GM23248 (cell line): ENCODE measurements at regions not wholly inside any gene's neighbourhood (a gene's known extent, or its start where the extent isn't known, plus 50 kb on each side); places are given as distances from the start of the nearest gene placed in this dataset.

ENCODE experiments used
- DNase-seq: peaks from one replicate; pipeline ENCODE4 v3.0.0-alpha.2; 2015
- H2AFZ ChIP-seq: fragments of 200-600 bp; sonication (generic); 2 replicates; pipeline ENCODE4 v1.6.1; 2016; ENCODE audit warnings: antibody characterized with exemption
- H3F3A ChIP-seq: fragments of 200-600 bp; sonication (generic); 2 replicates; pipeline ENCODE4 v1.6.1; 2016; ENCODE audit warnings: mild to moderate bottlenecking, antibody characterized with exemption, mixed run types; ENCODE audit not compliant: insufficient read depth
- H3K27ac ChIP-seq: fragments of 200-600 bp; sonication (generic); 2 replicates; pipeline ENCODE4 v1.5.1; 2016; ENCODE audit warnings: mild to moderate bottlenecking
- H3K27me3 ChIP-seq: fragments of 200-600 bp; sonication (generic); replicated peaks from 2 replicates; pipeline ENCODE4 v1.6.1; 2016; ENCODE audit warnings: mild to moderate bottlenecking; ENCODE audit not compliant: insufficient read depth
- H3K36me3 ChIP-seq: fragments of 200-600 bp; sonication (generic); 2 replicates; pipeline ENCODE4 v1.6.1; 2016; ENCODE audit warnings: low read depth, mild to moderate bottlenecking
- H3K4me1 ChIP-seq: fragments of 200-600 bp; sonication (generic); 2 replicates; pipeline ENCODE4 v1.6.1; 2016; ENCODE audit warnings: mild to moderate bottlenecking; ENCODE audit not compliant: insufficient read depth
- H3K4me2 ChIP-seq: fragments of 200-600 bp; sonication (generic); one replicate; pipeline ENCODE4 v1.6.1; 2016; ENCODE audit warnings: mild to moderate bottlenecking; ENCODE audit not compliant: unreplicated experiment
- H3K4me3 ChIP-seq: fragments of 200-600 bp; sonication (generic); 2 replicates; pipeline ENCODE4 v1.5.1; 2016; ENCODE audit warnings: mild to moderate bottlenecking
- H3K79me2 ChIP-seq: fragments of 200-600 bp; sonication (generic); 2 replicates; pipeline ENCODE4 v1.6.1; 2016; ENCODE audit warnings: mild to moderate bottlenecking; ENCODE audit not compliant: insufficient read depth
- H3K9ac ChIP-seq: fragments of 200-600 bp; sonication (generic); 2 replicates; pipeline ENCODE4 v1.6.1; 2016; ENCODE audit warnings: mild to moderate bottlenecking
- H3K9me2 ChIP-seq: fragments of 200-600 bp; sonication (generic); 2 replicates; pipeline ENCODE4 v1.6.1; 2016; ENCODE audit warnings: mixed run types, mild to moderate bottlenecking, moderate library complexity; ENCODE audit not compliant: insufficient read depth
- H3K9me3 ChIP-seq: fragments of 200-600 bp; sonication (generic); one replicate; pipeline ENCODE4 v1.6.1; 2017; ENCODE audit warnings: low read depth
- H4K20me1 ChIP-seq: fragments of 200-600 bp; sonication (generic); 2 replicates; pipeline ENCODE4 v1.6.0; 2016; ENCODE audit not compliant: insufficient read depth
- EZH2 ChIP-seq: fragments of 200-600 bp; sonication (generic); IDR thresholded peaks from 2 replicates; pipeline ENCODE4 v1.6.1; 2018; ENCODE audit warnings: antibody characterized with exemption, mild to moderate bottlenecking; ENCODE audit not compliant: insufficient read depth, poor library complexity, severe bottlenecking
- EZH2phosphoT487 ChIP-seq: fragments of 200-600 bp; sonication (generic); IDR thresholded peaks from 2 replicates; pipeline ENCODE4 v1.6.1; 2018; ENCODE audit warnings: antibody characterized with exemption, moderate library complexity, mild to moderate bottlenecking, low read depth; ENCODE audit not compliant: insufficient read depth
- WGBS, 2 experiments: methylation state at CpG; one replicate each; pipeline ENCODE4 v1.1.6; 2015 to 2017; ENCODE audit warnings: low lambda C conversion rate in 2 of 2, low coverage in 1 of 2; ENCODE audit errors: missing lambda C conversion rate in 2 of 2; 5-methylcytosine and 5-hydroxymethylcytosine counted together
- in situ Hi-C: fragments of 300-500 bp; cut with MboI; formaldehyde crosslinking; loops from 2 replicates; pipeline ENCODE4 v1.15.0; 2020

DNA sequence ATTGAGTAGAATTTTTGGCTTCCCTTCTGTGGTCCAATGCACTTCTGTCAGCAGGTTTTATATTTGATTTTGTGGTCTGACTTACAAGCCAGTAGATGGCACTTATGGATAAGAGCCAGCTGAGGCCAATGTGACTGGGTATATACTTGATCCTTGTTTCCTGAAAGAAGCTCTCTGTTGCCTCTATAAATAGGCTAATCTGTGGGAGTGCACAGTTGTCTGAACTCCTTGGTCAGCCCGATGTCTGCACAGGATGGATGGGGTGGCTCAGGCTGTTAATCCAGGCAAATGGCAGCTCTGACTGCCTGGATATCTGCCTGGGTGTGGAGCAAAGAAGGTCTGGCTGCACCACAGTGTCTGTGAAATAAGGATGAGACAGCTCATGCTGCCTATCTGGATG is 1183.7 kb upstream of the PRMT6 start:
- H3F3A ChIP-seq, result no peaks in the 10 kb centered on the region
- no peaks in the 10 kb centered on the region for H4K20me1 ChIP-seq
- H3K4me1 ChIP-seq, result no peaks in the 10 kb centered on the region
- H3K36me3 ChIP-seq, result no peaks in the 10 kb centered on the region
- H3K4me2 ChIP-seq, result no peak overlapping the region
- TF ChIP-seq EZH2phosphoT487, result no peak
- no peak for TF ChIP-seq EZH2
- no peaks in the 10 kb centered on the region for H3K79me2 ChIP-seq
- H3K9ac ChIP-seq, result no peak overlapping the region
- WGBS, 2 experiments, result 4 to 10% methylated on average over 1 of the region's 1 CpG
- no peaks in the 10 kb centered on the region for H3K9me2 ChIP-seq
- in situ Hi-C loops, result no loop called here
- H3K27ac ChIP-seq, result no peak overlapping the region
- H3K9me3 ChIP-seq, result no peaks in the 10 kb centered on the region
- H3K27me3 ChIP-seq, result no peaks in the 10 kb centered on the region
- no peak for DNase-seq
- no peak overlapping the region for H2AFZ ChIP-seq
- no peak overlapping the region for H3K4me3 ChIP-seq

DNA sequence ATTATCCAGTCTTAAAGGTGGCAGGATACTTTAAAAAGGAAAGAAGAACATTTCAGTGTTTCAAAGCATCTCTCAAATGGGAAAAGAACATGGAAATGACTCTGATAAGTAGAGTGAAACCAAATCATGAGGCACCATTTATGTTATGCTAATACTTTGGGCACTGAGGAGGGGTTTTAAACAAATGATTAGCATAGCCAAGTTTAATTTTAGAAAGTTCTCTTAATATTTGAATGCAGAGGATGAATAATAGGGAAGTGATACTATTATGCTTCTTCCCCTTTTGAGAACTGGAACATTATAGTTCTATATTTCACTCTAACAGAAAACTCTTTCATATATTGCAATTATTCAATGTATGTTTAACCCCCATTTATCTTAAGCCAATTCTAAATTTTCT is 1181.9 kb upstream of the PRMT6 start:
- no peak overlapping the region for H3K4me2 ChIP-seq
- H3K36me3 ChIP-seq, result no peaks in the 10 kb centered on the region
- no peak overlapping the region for H2AFZ ChIP-seq
- H3K27ac ChIP-seq, result no peak overlapping the region
- no peaks in the 10 kb centered on the region for H3K27me3 ChIP-seq
- in situ Hi-C loops, result no loop called here
- H3K79me2 ChIP-seq, result no peaks in the 10 kb centered on the region
- H3K4me1 ChIP-seq, result no peaks in the 10 kb centered on the region
- no peak overlapping the region for H3K4me3 ChIP-seq
- no peaks in the 10 kb centered on the region for H4K20me1 ChIP-seq
- DNase-seq, result no peak
- H3F3A ChIP-seq, result no peaks in the 10 kb centered on the region
- TF ChIP-seq EZH2 (no peak), EZH2phosphoT487 (no peak)
- no peak overlapping the region for H3K9ac ChIP-seq
- no peaks in the 10 kb centered on the region for H3K9me2 ChIP-seq
- no peaks in the 10 kb centered on the region for H3K9me3 ChIP-seq

DNA sequence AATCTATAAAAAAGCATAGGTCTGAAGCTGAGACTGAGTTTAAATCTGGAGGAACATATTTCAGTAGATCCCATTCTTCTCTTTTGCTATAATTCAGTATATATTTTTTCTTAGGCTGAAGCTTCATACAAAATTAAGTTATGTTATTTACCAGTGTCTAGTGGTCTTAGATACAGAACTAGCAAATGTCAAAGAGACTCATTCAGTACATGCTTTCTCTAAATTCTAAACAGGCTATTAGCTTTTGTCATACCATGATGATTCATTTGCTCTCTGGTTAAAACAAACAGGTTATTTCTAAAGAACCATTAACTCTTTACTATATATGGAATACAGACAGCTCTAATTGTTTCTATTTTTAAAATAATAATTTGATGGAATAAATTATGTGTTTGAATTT is 1170.2 kb upstream of the PRMT6 start:
- H3K9me2 ChIP-seq, result no peaks in the 10 kb centered on the region
- no peaks in the 10 kb centered on the region for H3K79me2 ChIP-seq
- H3F3A ChIP-seq, result no peaks in the 10 kb centered on the region
- H4K20me1 ChIP-seq, result no peaks in the 10 kb centered on the region
- no peak for DNase-seq
- no peak overlapping the region for H3K9ac ChIP-seq
- no peaks in the 10 kb centered on the region for H3K27me3 ChIP-seq
- no peak overlapping the region for H2AFZ ChIP-seq
- no peaks in the 10 kb centered on the region for H3K4me1 ChIP-seq
- no peak overlapping the region for H3K4me2 ChIP-seq
- TF ChIP-seq EZH2 (no peak), EZH2phosphoT487 (no peak)
- H3K9me3 ChIP-seq, result no peaks in the 10 kb centered on the region
- H3K36me3 ChIP-seq, result no peaks in the 10 kb centered on the region
- no peak overlapping the region for H3K27ac ChIP-seq
- in situ Hi-C loops, result no loop called here
- no peak overlapping the region for H3K4me3 ChIP-seq

DNA sequence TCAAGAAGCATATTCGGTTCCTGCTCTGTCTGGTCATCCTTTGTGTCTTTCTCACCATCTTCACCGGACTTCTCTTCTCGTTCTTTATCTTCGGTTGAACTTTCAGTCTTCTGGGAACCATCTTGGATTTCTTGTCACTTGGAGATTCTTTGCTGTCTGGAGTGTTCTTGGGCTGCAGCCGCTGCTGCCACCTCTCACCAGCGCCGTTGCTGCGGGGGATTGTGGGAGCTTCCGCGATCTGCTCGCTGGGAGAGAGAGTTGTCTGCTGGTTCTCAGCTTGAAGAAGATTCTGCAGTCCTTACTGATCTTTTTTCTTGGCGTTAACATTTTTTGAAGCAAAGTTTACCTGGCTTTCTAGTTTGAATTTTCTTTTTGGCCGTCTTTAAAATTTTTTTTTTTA is 1165.2 kb upstream of the PRMT6 start:
- in situ Hi-C loops, result no loop called here
- Histone ChIP-seq H4K20me1 (no peaks in the 10 kb centered on the region), H3K4me2 (no peak overlapping the region), H3K4me1 (no peaks in the 10 kb centered on the region), H3K27me3 (no peaks in the 10 kb centered on the region), H3K79me2 (no peaks in the 10 kb centered on the region), H3K27ac (no peak overlapping the region), H3K9me3 (no peaks in the 10 kb centered on the region), H3K9me2 (no peaks in the 10 kb centered on the region), H3K9ac (no peak overlapping the region), H2AFZ (no peak overlapping the region), H3F3A (no peaks in the 10 kb centered on the region), H3K36me3 (no peaks in the 10 kb centered on the region), H3K4me3 (no peak overlapping the region)
- no peak for DNase-seq
- 37 to 41% methylated on average over 13 of the region's 13 CpGs for WGBS, 2 experiments
- TF ChIP-seq EZH2phosphoT487, result no peak
- TF ChIP-seq EZH2, result no peak

DNA sequence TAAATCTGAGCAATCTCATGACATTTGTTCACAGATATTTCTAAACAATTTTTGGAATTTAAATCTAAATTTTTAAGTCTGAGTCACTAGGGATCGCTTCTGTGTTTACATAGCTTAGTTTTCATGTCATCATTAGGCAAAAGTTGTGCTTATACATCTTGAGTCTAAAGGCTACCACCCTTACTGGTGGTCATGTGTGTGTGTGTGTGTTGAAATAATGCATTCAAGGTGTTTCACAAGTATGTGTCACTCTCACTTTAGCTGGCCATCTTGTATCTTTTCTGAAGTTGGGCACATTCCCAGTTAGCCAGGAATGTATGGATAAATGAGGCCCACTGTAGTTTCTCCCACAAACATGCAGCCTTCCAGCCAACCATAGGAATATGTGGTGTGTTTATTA is 1162.5 kb upstream of the PRMT6 start:
- Histone ChIP-seq H3K27ac (no peak overlapping the region), H3K4me3 (no peak overlapping the region), H3K9ac (no peak overlapping the region), H3K27me3 (no peaks in the 10 kb centered on the region), H3K4me2 (no peak overlapping the region), H3F3A (no peaks in the 10 kb centered on the region), H3K79me2 (no peaks in the 10 kb centered on the region), H3K9me2 (no peaks in the 10 kb centered on the region), H3K36me3 (no peaks in the 10 kb centered on the region), H4K20me1 (no peaks in the 10 kb centered on the region), H3K9me3 (no peaks in the 10 kb centered on the region), H2AFZ (no peak overlapping the region), H3K4me1 (no peaks in the 10 kb centered on the region)
- TF ChIP-seq EZH2phosphoT487 (no peak), EZH2 (no peak)
- peak; percentile 7 for DNase-seq
- 3 to 6% methylated on average over 1 of the region's 1 CpG for WGBS, 2 experiments
- in situ Hi-C loops, result no loop called here
